ENCODE measurements at regions not wholly inside any gene's neighbourhood (a gene's known extent, or its start where the extent isn't known, plus 50 kb on each side); places are given as distances from the start of the nearest gene placed in this dataset.

GRCh38 chr5:168110870-168111832 is 180.3 kb upstream of the WWC1 start:
- no peak for TF ChIP-seq ZNF8 (CRISPR knock-in tag; IDR thresholded peaks at IDR 0.05)
- no peak for TF ChIP-seq SNAI2 (CRISPR knock-in tag; IDR thresholded peaks at IDR 0.05)
- no peak for TF ChIP-seq ESRRG (CRISPR knock-in tag; IDR thresholded peaks at IDR 0.05)
- no peak for TF ChIP-seq OSR1 (CRISPR knock-in tag; IDR thresholded peaks at IDR 0.05)
- no peak for TF ChIP-seq ARNTL (CRISPR knock-in tag; IDR thresholded peaks at IDR 0.05; ENCODE audit: borderline replicate concordance, low read depth)
- no peak for TF ChIP-seq TOX (CRISPR knock-in tag; IDR thresholded peaks at IDR 0.05; ENCODE audit: borderline replicate concordance)
- TF ChIP-seq ZC3H10 (CRISPR knock-in tag; IDR thresholded peaks at IDR 0.05), result no peak
- no peak for TF ChIP-seq TCF4 (CRISPR knock-in tag; IDR thresholded peaks at IDR 0.05; ENCODE audit: borderline replicate concordance)
- TF ChIP-seq TSHZ2 (CRISPR knock-in tag; IDR thresholded peaks at IDR 0.05), result no peak
- TF ChIP-seq RARB (CRISPR knock-in tag; IDR thresholded peaks at IDR 0.05), result no peak
- no peak for TF ChIP-seq BACH2 (CRISPR knock-in tag; IDR thresholded peaks at IDR 0.05; ENCODE audit: borderline replicate concordance)
- no peak for TF ChIP-seq ZNF70 (CRISPR knock-in tag; IDR thresholded peaks at IDR 0.05)
- ATAC-seq, result no peak

GRCh38 chr5:168114444-168115017 is 176.9 kb upstream of the WWC1 start:
- ATAC-seq, result peak; percentile 87
- TF ChIP-seq ZC3H10 (CRISPR knock-in tag; IDR thresholded peaks at IDR 0.05), result no peak
- TF ChIP-seq POU6F1 (CRISPR knock-in tag; IDR thresholded peaks at IDR 0.05; ENCODE audit: borderline replicate concordance, low read depth), result no peak
- TF ChIP-seq ZNF565 (CRISPR knock-in tag; conservative IDR thresholded peaks at IDR 0.05; ENCODE audit: low read depth), result no peak
- no peak for TF ChIP-seq BACH2 (CRISPR knock-in tag; IDR thresholded peaks at IDR 0.05; ENCODE audit: borderline replicate concordance)
- TF ChIP-seq CSDC2 (CRISPR knock-in tag; IDR thresholded peaks at IDR 0.05), result no peak
- TF ChIP-seq PATZ1 (CRISPR knock-in tag; IDR thresholded peaks at IDR 0.05; ENCODE audit: borderline replicate concordance), result no peak
- TF ChIP-seq TCF4 (CRISPR knock-in tag; IDR thresholded peaks at IDR 0.05; ENCODE audit: borderline replicate concordance), result no peak
- TF ChIP-seq SNAI2 (CRISPR knock-in tag; IDR thresholded peaks at IDR 0.05), result no peak
- no peak for TF ChIP-seq PPARA (CRISPR knock-in tag; IDR thresholded peaks at IDR 0.05; ENCODE audit: borderline replicate concordance)
- TF ChIP-seq GLIS3 (CRISPR knock-in tag; IDR thresholded peaks at IDR 0.05), result no peak
- TF ChIP-seq ZFP3 (CRISPR knock-in tag; IDR thresholded peaks at IDR 0.05), result no peak
- TF ChIP-seq OSR1 (CRISPR knock-in tag; IDR thresholded peaks at IDR 0.05), result no peak
- TF ChIP-seq ESRRG (CRISPR knock-in tag; IDR thresholded peaks at IDR 0.05), result no peak
- TF ChIP-seq ARNTL (CRISPR knock-in tag; IDR thresholded peaks at IDR 0.05; ENCODE audit: borderline replicate concordance, low read depth), result no peak
- TF ChIP-seq CREB5 (CRISPR knock-in tag; IDR thresholded peaks at IDR 0.05; ENCODE audit: low read depth), result no peak
- TF ChIP-seq ZFP30 (CRISPR knock-in tag; IDR thresholded peaks at IDR 0.05), result no peak
- TF ChIP-seq TSHZ2 (CRISPR knock-in tag; IDR thresholded peaks at IDR 0.05), result no peak

Data from SK-N-SH treated with all-trans-retinoic acid at 6 μM for 48 hours (cell line).